Heart left ventricle (tissue), 13 donors: ENCODE measurements at regions not wholly inside any gene's neighbourhood (a gene's known extent, or its start where the extent isn't known, plus 50 kb on each side); places are given as distances from the start of the nearest gene placed in this dataset.

Source experiments
- CTCF ChIP-seq, 12 donors: fragments of 200-600 bp; sonication (generic) in 4 of 12; IDR thresholded peaks; one replicate each; pipeline versions ENCODE4 v1.5.0 to v1.8.0; 2018 to 2022; ENCODE audit warnings: antibody characterized with exemption in 12 of 12, mild to moderate bottlenecking in 5 of 12
- POLR2A ChIP-seq, 2 donors: fragments of 450-650 bp; IDR thresholded peaks; one replicate each; pipeline ENCODE4 v1.6.1; 2017; ENCODE audit warnings: antibody characterized with exemption in 2 of 2, mild to moderate bottlenecking in 2 of 2, moderate library complexity in 2 of 2
- donor health status: ischemic (EF 13 %, LVEDD 7.1; RV severe dilation, severe dysfunction).
- donor health status: DM: no; HTN: yes; CAD: no.
- donor health status: DM: no; HTN: no; CAD: no.
- donor health status: ischemic (EF 25% LVEDD 6.9; RV normal size, moderate dysfunction).
- donor health status: ischemic (EF 25% LVEDD 5.7; RV mildly dilated, moderate dysfunction).
- donor health status: ischemic (EF 35%, LVEDD 5.7; RV mildly dilated, moderate dysfunction).
- donor health status: nonischemic (EF 11% LVEDD 7.7; RV severe dilation, severe dysfunction).
- donor health status: DM: yes; HTN: yes; CAD: no.
- donor health status: PGD.
- donor health status: ischemic (EF 29% LVEDD 5.4; RV normal size, mild dysfunction).
- donor health status: nonischemic (EF 23%, LVEDD 6.1; RV moderate dilation, normal function).

- no peak for TF ChIP-seq CTCF (IDR thresholded peaks at IDR 0.05)
- no peak for TF ChIP-seq POLR2A (IDR thresholded peaks at IDR 0.05)
Observed at GRCh38 chr6:15712797-15713196, 50.0 kb upstream of the DTNBP1 start.
